ENCODE measurements at regions not wholly inside any gene's neighbourhood (a gene's known extent, or its start where the extent isn't known, plus 50 kb on each side); places are given as distances from the start of the nearest gene placed in this dataset.

GRCh38 chrX:150167482-150168324, 195.4 kb upstream of the MAMLD1 start:
- no peak overlapping the region for H3K4me3 ChIP-seq
- no peak for ATAC-seq
- no peaks in the 10 kb centered on the region for H3K9me3 ChIP-seq
- no peak overlapping the region for H3K27ac ChIP-seq
- intact Hi-C loops (cut with DNase I): no loop called here
- H3K27me3 ChIP-seq: no peaks in the 10 kb centered on the region
- no peaks in the 10 kb centered on the region for H3K36me3 ChIP-seq (replicated peaks in 1 of 2; ENCODE audit: insufficient read depth in 1 of 2, low read depth in 2 of 2)
- H3K4me1 ChIP-seq: no peaks in the 10 kb centered on the region
- DNase-seq: no peak
- no peak for TF ChIP-seq POLR2A (IDR thresholded peaks at IDR 0.05)
- TF ChIP-seq CTCF (IDR thresholded peaks at IDR 0.05): no peak
- WGBS, 2 donors: 64 to 72% methylated on average over 5 of the region's 5 CpGs

GRCh38 chrX:150182161-150182560, 181.0 kb upstream of the MAMLD1 start:
- Histone ChIP-seq H3K36me3 (replicated peaks in 1 of 2; ENCODE audit: insufficient read depth in 1 of 2, low read depth in 2 of 2) (no peaks in the 10 kb centered on the region), H3K9me3 (no peaks in the 10 kb centered on the region), H3K4me1 (no peaks in the 10 kb centered on the region), H3K27ac (no peak overlapping the region), H3K4me3 (no peak overlapping the region), H3K27me3 (peaks cover 0 to 4% of the 10 kb centered on the region in 2 donors)
- intact Hi-C loops (cut with DNase I): no loop called here
- ATAC-seq (no peak), DNase-seq (no peak)
- TF ChIP-seq POLR2A (IDR thresholded peaks at IDR 0.05): no peak
- no peak for TF ChIP-seq CTCF (IDR thresholded peaks at IDR 0.05)

DNA sequence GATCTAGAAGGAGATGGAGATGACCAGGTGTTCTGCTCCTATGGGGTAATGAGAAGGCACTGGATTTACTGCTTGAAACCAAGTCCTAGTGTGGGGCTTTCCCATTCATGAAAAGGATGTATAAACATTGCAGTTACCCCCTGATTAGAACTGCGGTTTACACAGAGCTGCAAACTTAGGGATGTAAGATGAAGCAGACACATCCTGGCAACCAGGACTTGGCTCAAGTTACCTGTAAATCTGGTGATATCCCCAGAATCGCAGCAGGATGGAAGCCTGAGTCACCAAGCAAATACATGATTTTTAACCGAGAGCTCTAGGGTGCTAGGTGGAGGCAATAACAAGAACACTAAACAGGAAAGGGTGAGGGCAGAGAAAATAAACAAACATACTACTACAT, 178.6 kb upstream of the MAMLD1 start:
- no peak for TF ChIP-seq CTCF (IDR thresholded peaks at IDR 0.05)
- TF ChIP-seq POLR2A (IDR thresholded peaks at IDR 0.05): no peak
- no peak for DNase-seq
- intact Hi-C loops (cut with DNase I): no loop called here
- Histone ChIP-seq H3K9me3 (no peaks in the 10 kb centered on the region), H3K36me3 (replicated peaks in 1 of 2; ENCODE audit: insufficient read depth in 1 of 2, low read depth in 2 of 2) (no peaks in the 10 kb centered on the region), H3K27me3 (peaks cover 0 to 4% of the 10 kb centered on the region in 2 donors), H3K4me1 (no peaks in the 10 kb centered on the region), H3K4me3 (no peak overlapping the region), H3K27ac (no peak overlapping the region)
- WGBS, 2 donors: 50 to 71% methylated on average over 2 to 3 of the region's 3 CpGs
- no peak for ATAC-seq

GRCh38 chrX:150185766-150186165, 177.4 kb upstream of the MAMLD1 start:
- no peaks in the 10 kb centered on the region for H3K36me3 ChIP-seq (replicated peaks in 1 of 2; ENCODE audit: insufficient read depth in 1 of 2, low read depth in 2 of 2)
- no peak overlapping the region for H3K27ac ChIP-seq
- H3K27me3 ChIP-seq: peaks cover 0 to 4% of the 10 kb centered on the region in 2 donors
- no peak for ATAC-seq
- H3K9me3 ChIP-seq: no peaks in the 10 kb centered on the region
- TF ChIP-seq CTCF (IDR thresholded peaks at IDR 0.05) (no peak), POLR2A (IDR thresholded peaks at IDR 0.05) (no peak)
- DNase-seq: no peak
- intact Hi-C loops (cut with DNase I): no loop called here
- no peaks in the 10 kb centered on the region for H3K4me1 ChIP-seq
- whole genome bisulfite sequencing, 2 donors: 88 to 89% methylated on average over 5 of the region's 5 CpGs
- no peak overlapping the region for H3K4me3 ChIP-seq

DNA sequence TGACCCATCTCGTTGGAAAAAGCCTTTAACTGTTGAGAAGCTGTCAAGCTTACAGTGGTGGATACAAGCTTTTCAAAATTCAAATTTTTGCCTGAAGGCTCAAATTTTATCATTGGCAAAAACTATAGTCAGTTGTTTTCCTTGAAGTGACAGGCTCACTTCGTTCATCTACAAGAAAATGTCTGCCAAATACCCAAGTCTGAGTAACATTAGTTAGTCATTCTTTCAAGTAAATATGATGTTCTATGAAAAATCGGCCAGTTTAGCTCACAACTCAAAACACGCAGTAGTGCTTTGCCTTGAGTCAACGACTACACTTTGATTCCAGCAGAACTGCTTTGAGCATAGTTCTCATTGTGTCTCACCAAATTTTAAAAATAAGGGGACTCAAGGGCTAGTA, 170.3 kb upstream of the MAMLD1 start:
- 70 to 76% methylated on average over 5 of the region's 5 CpGs for WGBS, 2 donors
- ATAC-seq (no peak), DNase-seq (no peak)
- Histone ChIP-seq H3K4me3 (no peak overlapping the region), H3K4me1 (no peaks in the 10 kb centered on the region), H3K27ac (no peak overlapping the region), H3K9me3 (no peaks in the 10 kb centered on the region), H3K36me3 (replicated peaks in 1 of 2; ENCODE audit: insufficient read depth in 1 of 2, low read depth in 2 of 2) (no peaks in the 10 kb centered on the region), H3K27me3 (no peaks in the 10 kb centered on the region)
- intact Hi-C loops (cut with DNase I): no loop called here
- TF ChIP-seq CTCF (IDR thresholded peaks at IDR 0.05): no peak
- no peak for TF ChIP-seq POLR2A (IDR thresholded peaks at IDR 0.05)
